ENCODE measurements at regions not wholly inside any gene's neighbourhood (a gene's known extent, or its start where the extent isn't known, plus 50 kb on each side); places are given as distances from the start of the nearest gene placed in this dataset.

DNA sequence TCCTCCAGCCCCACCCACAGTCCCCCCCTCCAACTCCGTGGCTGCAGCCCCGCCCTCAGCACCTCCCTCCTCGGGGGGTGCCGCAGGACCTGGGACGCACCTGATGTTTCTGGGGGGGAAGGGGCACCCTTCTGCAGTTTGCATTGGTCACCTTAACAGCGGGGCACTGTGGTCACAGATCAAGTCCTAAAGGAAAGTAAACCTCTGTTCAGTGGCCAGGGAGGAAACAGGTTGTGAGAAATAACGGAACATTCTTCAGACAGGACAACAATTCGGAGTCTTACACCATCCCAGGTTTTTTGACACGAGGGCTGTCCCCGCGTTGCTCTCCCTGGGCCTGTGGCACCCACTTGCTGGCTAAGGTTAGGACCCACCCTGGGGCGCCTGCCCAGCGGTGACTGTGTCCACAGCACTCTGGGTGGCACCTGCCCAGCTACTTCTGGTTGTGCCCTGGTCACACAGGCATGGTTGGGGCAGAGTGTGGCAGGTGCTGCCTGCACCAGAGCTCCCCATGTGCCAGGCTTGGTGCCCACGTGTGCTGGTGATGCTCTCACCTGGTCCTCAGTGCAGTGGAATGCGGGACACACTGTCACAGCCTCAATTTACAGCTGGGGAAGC lies 93.5 kb upstream of the OTOS start:
- Histone ChIP-seq H3K27me3 (replicated peaks; ENCODE audit: insufficient read depth, low read depth, low read length, poor library complexity) (no peaks in the 10 kb centered on the region), H3K4me3 (ENCODE audit: low read depth, low read length, poor library complexity, severe bottlenecking) (no peak overlapping the region), H3K4me1 (ENCODE audit: insufficient read depth, low read length, poor library complexity, severe bottlenecking) (no peaks in the 10 kb centered on the region), H3K9me3 (ENCODE audit: low read depth, low read length, poor library complexity, severe bottlenecking) (peaks cover 9% of the 10 kb centered on the region), H3K36me3 (ENCODE audit: insufficient read depth, low read length, poor library complexity, severe bottlenecking) (no peaks in the 10 kb centered on the region), H3K27ac (ENCODE audit: low read depth, low read length, poor library complexity, severe bottlenecking) (no peak overlapping the region)
- intact Hi-C loops (cut with micrococcal nuclease; ENCODE audit: unreplicated experiment) = loop anchor here (1.0 kb wide), 1 partner anchor 204 kb away; no protein-coding TSS in a partner anchor
- ChIA-PET CTCF (interaction anchor here (0.7 kb wide), 1 partner anchor 82 kb away, joined by 4 read pairs; no protein-coding TSS in a partner anchor), POLR2A (ENCODE audit: low non-redundant PET) (no interaction called here)
- DNase-seq (ENCODE audit: low spot score) = no peak
- BruUV-seq (replicated peaks) = no TSS peak
- TF ChIP-seq EZH2 (IDR thresholded peaks at IDR 0.05; ENCODE audit: borderline replicate concordance, low read depth, low read length, poor library complexity, severe bottlenecking) = no peak
- TF ChIP-seq, protein P1, sequence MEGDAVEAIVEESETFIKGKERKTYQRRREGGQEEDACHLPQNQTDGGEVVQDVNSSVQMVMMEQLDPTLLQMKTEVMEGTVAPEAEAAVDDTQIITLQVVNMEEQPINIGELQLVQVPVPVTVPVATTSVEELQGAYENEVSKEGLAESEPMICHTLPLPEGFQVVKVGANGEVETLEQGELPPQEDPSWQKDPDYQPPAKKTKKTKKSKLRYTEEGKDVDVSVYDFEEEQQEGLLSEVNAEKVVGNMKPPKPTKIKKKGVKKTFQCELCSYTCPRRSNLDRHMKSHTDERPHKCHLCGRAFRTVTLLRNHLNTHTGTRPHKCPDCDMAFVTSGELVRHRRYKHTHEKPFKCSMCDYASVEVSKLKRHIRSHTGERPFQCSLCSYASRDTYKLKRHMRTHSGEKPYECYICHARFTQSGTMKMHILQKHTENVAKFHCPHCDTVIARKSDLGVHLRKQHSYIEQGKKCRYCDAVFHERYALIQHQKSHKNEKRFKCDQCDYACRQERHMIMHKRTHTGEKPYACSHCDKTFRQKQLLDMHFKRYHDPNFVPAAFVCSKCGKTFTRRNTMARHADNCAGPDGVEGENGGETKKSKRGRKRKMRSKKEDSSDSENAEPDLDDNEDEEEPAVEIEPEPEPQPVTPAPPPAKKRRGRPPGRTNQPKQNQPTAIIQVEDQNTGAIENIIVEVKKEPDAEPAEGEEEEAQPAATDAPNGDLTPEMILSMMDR (conservative IDR thresholded peaks at IDR 0.05; ENCODE audit: low read depth, low read length) = no peak

- H3K36me3 ChIP-seq (ENCODE audit: insufficient read depth, low read length, poor library complexity, severe bottlenecking) = no peaks in the 10 kb centered on the region
- no peaks in the 10 kb centered on the region for H3K4me1 ChIP-seq (ENCODE audit: insufficient read depth, low read length, poor library complexity, severe bottlenecking)
- no peak overlapping the region for H3K4me3 ChIP-seq (ENCODE audit: low read depth, low read length, poor library complexity, severe bottlenecking)
- H3K27ac ChIP-seq (ENCODE audit: low read depth, low read length, poor library complexity, severe bottlenecking) = no peak overlapping the region
- BruUV-seq (replicated peaks) = no TSS peak
- DNase-seq (ENCODE audit: low spot score) = no peak
- H3K27me3 ChIP-seq (replicated peaks; ENCODE audit: insufficient read depth, low read depth, low read length, poor library complexity) = no peaks in the 10 kb centered on the region
- intact Hi-C loops (cut with micrococcal nuclease; ENCODE audit: unreplicated experiment) = no loop called here
- ChIA-PET POLR2A (ENCODE audit: low non-redundant PET) (no interaction called here), CTCF (no interaction called here)
- TF ChIP-seq EZH2 (IDR thresholded peaks at IDR 0.05; ENCODE audit: borderline replicate concordance, low read depth, low read length, poor library complexity, severe bottlenecking) = no peak
- TF ChIP-seq, protein P1 (conservative IDR thresholded peaks at IDR 0.05; ENCODE audit: low read depth, low read length) = no peak
- peaks cover 3% of the 10 kb centered on the region for H3K9me3 ChIP-seq (ENCODE audit: low read depth, low read length, poor library complexity, severe bottlenecking)
Observed at GRCh38 chr2:240234503-240234951, 94.1 kb upstream of the OTOS start.

GRCh38 chr2:240235149-240235803 lies 94.8 kb upstream of the OTOS start:
- H3K36me3 ChIP-seq (ENCODE audit: insufficient read depth, low read length, poor library complexity, severe bottlenecking) = no peaks in the 10 kb centered on the region

More at GRCh38 chr2:240235149-240235803, 94.8 kb upstream of the OTOS start:
- Histone ChIP-seq H3K27me3 (replicated peaks; ENCODE audit: insufficient read depth, low read depth, low read length, poor library complexity) (no peaks in the 10 kb centered on the region), H3K4me3 (ENCODE audit: low read depth, low read length, poor library complexity, severe bottlenecking) (no peak overlapping the region), H3K27ac (ENCODE audit: low read depth, low read length, poor library complexity, severe bottlenecking) (no peak overlapping the region), H3K4me1 (ENCODE audit: insufficient read depth, low read length, poor library complexity, severe bottlenecking) (no peaks in the 10 kb centered on the region), H3K9me3 (ENCODE audit: low read depth, low read length, poor library complexity, severe bottlenecking) (no peaks in the 10 kb centered on the region)
- intact Hi-C loops (cut with micrococcal nuclease; ENCODE audit: unreplicated experiment) = no loop called here
- CTCF ChIA-PET = no interaction called here
- POLR2A ChIA-PET (ENCODE audit: low non-redundant PET) = no interaction called here
- no TSS peak for BruUV-seq (replicated peaks)
- no peak for DNase-seq (ENCODE audit: low spot score)
- TF ChIP-seq, protein P1 (conservative IDR thresholded peaks at IDR 0.05; ENCODE audit: low read depth, low read length) = no peak

Measured in A673 (cell line).